OCI-LY1 (cell line): ENCODE measurements at regions not wholly inside any gene's neighbourhood (a gene's known extent, or its start where the extent isn't known, plus 50 kb on each side); places are given as distances from the start of the nearest gene placed in this dataset.

Experiments
- CTCF ChIP-seq: fragments of 200-600 bp; sonication (generic), shearing (Covaris generic); IDR thresholded peaks from 2 replicates; pipeline ENCODE4 v1.5.1; 2017; ENCODE audit warnings: mild to moderate bottlenecking, antibody characterized with exemption, low read length, moderate library complexity, mixed read lengths
- EZH2 ChIP-seq: fragments of 200-600 bp; sonication (generic), shearing (Covaris generic); IDR thresholded peaks from 2 replicates; pipeline ENCODE4 v1.8.0; 2017; ENCODE audit warnings: borderline replicate concordance, mixed run types, mild to moderate bottlenecking, antibody characterized with exemption, low read length, moderate library complexity, mixed read lengths

GRCh38 chr10:112025228-112025627, 158.3 kb downstream of the GPAM start:
- TF ChIP-seq CTCF (no peak), EZH2 (no peak)
